SJSA1 (cell line): ENCODE measurements at regions not wholly inside any gene's neighbourhood (a gene's known extent, or its start where the extent isn't known, plus 50 kb on each side); places are given as distances from the start of the nearest gene placed in this dataset.
"Not testable (repeated sequence)": the region's sequence is repeated elsewhere in the genome, so short reads cannot be mapped to it uniquely, and the experiment has no call there.

Experiments used
- DNase-seq, 2 experiments: peaks; one replicate each; pipeline ENCODE4 v3.0.0-alpha.2; 2015 to 2020; ENCODE audit warnings: low spot score in 2 of 2, low read depth in 1 of 2
- H3K27ac ChIP-seq: fragments of 250-450 bp; sonication (Bioruptor Pico); 2 replicates; pipeline ENCODE4 v1.5.1; 2020; ENCODE audit warnings: mild to moderate bottlenecking, moderate library complexity
- H3K27me3 ChIP-seq: fragments of 250-450 bp; sonication (Bioruptor Pico); replicated peaks from 2 replicates; pipeline ENCODE4 v1.5.1; 2020; ENCODE audit warnings: mild to moderate bottlenecking, moderate library complexity
- H3K36me3 ChIP-seq: fragments of 250-450 bp; sonication (Bioruptor Pico); 2 replicates; pipeline ENCODE4 v1.5.1; 2020; ENCODE audit warnings: mild to moderate bottlenecking
- H3K4me1 ChIP-seq: fragments of 250-450 bp; sonication (Bioruptor Pico); replicated peaks from 2 replicates; pipeline ENCODE4 v1.6.1; 2021; ENCODE audit warnings: mild to moderate bottlenecking
- H3K4me3 ChIP-seq: fragments of 250-450 bp; sonication (Bioruptor Pico); 2 replicates; pipeline ENCODE4 v1.5.1; 2020; ENCODE audit warnings: mild to moderate bottlenecking
- H3K9me3 ChIP-seq: fragments of 250-450 bp; sonication (Bioruptor Pico); replicated peaks from 2 replicates; pipeline ENCODE4 v1.5.1; 2020; ENCODE audit warnings: mild to moderate bottlenecking

DNA sequence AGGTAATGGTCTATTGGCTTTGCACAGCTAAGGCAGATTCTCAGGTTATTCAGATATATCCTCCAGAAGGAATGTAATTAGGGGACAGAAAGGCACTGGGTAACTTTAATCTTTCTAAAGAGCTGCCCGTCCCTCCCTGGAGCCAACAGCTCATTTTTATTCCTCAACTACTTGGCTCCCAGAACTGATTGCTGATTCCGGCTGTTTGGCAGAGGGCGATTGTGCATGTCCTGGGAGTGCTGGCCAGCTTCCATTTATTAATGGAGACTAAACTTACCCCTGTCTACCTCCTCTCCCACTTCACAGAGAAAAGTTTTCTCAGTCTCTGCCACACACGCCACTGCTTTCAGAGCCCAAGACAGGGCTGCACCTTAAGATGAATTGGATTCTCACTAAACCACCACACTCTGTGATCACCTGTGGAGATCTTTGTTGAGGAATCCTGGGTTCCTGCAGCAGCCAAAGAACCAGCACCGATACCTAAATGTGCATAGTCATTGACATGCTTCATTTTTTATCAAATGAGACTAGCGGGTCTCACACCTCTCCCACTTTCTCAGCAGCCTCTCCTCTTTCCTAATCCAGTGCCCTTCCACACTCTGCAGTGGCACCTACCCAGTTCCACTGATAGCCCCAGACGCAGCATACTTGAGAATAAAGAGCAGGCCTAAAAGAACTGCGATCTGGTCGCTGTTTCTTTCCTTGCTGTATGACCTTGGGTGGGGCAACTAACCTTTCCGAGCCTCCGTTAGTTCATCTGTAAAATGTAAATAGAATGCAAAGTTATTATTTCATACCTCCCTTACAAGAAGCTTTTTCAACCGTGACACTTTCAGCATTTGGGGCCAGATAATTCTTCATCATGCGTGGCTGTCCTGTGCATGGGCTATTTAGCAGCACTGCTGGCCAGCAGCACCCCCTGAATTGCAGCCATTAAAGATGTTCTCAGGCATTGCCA lies 648.7 kb downstream of the UQCRFS1 start:
- Histone ChIP-seq H3K27ac (no peak overlapping the region), H3K4me3 (no peak overlapping the region), H3K27me3 (no peaks in the 10 kb centered on the region), H3K36me3 (no peaks in the 10 kb centered on the region), H3K9me3 (0 out of 2 replicates have a peak, but pooled peaks cover 6% of the 10 kb centered on the region), H3K4me1 (no peaks in the 10 kb centered on the region)
- no peak for DNase-seq

- Histone ChIP-seq H3K27ac (no peak overlapping the region), H3K4me1 (no peaks in the 10 kb centered on the region), H3K9me3 (no peaks in the 10 kb centered on the region; the same call in 1 of the 2 replicates), H3K27me3 (no peaks in the 10 kb centered on the region), H3K36me3 (no peaks in the 10 kb centered on the region), H3K4me3 (no peak overlapping the region)
- DNase-seq = no peak
Measured at GRCh38 chr19:28560786-28561185, 652.2 kb downstream of the UQCRFS1 start.

DNA sequence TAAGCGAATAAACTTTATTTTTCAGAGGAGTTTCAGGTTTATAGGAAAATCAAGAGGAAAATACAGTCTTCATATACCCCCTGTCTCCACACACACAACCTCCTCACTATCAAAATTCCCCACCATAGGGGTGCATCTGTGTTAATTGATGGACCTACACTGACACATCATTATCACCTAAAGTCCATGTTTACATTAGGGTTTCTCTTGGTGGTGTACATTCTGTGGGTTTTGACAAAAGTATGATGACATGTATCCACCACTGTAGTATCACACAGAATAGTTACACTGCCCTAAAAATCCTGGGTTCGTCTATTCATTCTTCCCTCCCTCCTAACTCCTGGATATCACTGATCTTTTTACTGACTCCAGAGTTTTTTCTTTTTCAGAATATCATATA lies 654.2 kb downstream of the UQCRFS1 start:
- no peak for DNase-seq
- Histone ChIP-seq H3K36me3 (no peaks in the 10 kb centered on the region), H3K27me3 (no peaks in the 10 kb centered on the region), H3K27ac (no peak overlapping the region), H3K4me1 (no peaks in the 10 kb centered on the region), H3K9me3 (no peaks in the 10 kb centered on the region; the same call in 1 of the 2 replicates), H3K4me3 (no peak overlapping the region)

GRCh38 chr19:28556371-28556770 lies 656.6 kb downstream of the UQCRFS1 start:
- no peak overlapping the region for H3K4me3 ChIP-seq
- H3K4me1 ChIP-seq = no peaks in the 10 kb centered on the region
- no peaks in the 10 kb centered on the region for H3K27me3 ChIP-seq
- H3K27ac ChIP-seq = no peak overlapping the region
- no peak for DNase-seq
- H3K9me3 ChIP-seq = no peaks in the 10 kb centered on the region; the same call in 1 of the 2 replicates
- no peaks in the 10 kb centered on the region for H3K36me3 ChIP-seq

DNA sequence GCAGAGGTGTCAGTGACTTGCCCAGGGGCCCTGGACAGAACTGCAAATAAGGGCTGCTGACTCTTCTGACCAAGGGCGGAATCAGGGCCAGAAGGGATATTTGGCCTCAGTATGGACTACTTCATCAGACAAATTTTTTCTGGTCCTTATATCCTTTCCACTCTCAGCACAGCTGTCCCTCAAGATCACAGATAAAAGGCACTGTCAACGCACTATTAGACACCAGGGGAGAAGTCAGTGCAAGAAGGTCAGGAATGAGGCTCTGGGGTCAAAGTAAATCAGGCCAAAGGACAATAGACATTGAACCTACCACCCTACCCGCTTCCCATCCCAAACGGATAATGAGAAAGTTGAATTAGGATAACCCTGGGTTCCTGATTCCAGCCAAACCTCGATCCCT lies 657.6 kb downstream of the UQCRFS1 start:
- no peak for DNase-seq
- H3K9me3 ChIP-seq = no peaks in the 10 kb centered on the region; the same call in 1 of the 2 replicates
- no peaks in the 10 kb centered on the region for H3K36me3 ChIP-seq

GRCh38 chr19:28554321-28555091 lies 658.4 kb downstream of the UQCRFS1 start:
- Histone ChIP-seq H3K36me3 (no peaks in the 10 kb centered on the region), H3K4me1 (no peaks in the 10 kb centered on the region), H3K27me3 (no peaks in the 10 kb centered on the region), H3K9me3 (no peaks in the 10 kb centered on the region; the same call in 1 of the 2 replicates), H3K27ac (no peak overlapping the region), H3K4me3 (no peak overlapping the region)
- no peak for DNase-seq

More for the DNA sequence above, 657.6 kb downstream of the UQCRFS1 start:
- Histone ChIP-seq H3K4me1 (no peaks in the 10 kb centered on the region), H3K4me3 (no peak overlapping the region), H3K27me3 (no peaks in the 10 kb centered on the region), H3K27ac (no peak overlapping the region)

GRCh38 chr19:28553764-28554163 lies 659.2 kb downstream of the UQCRFS1 start:
- no peak for DNase-seq
- Histone ChIP-seq H3K4me1 (no peaks in the 10 kb centered on the region), H3K9me3 (no peaks in the 10 kb centered on the region; the same call in 1 of the 2 replicates), H3K4me3 (no peak overlapping the region), H3K27ac (no peak overlapping the region), H3K36me3 (no peaks in the 10 kb centered on the region), H3K27me3 (no peaks in the 10 kb centered on the region)

- Histone ChIP-seq H3K27me3 (no peaks in the 10 kb centered on the region), H3K4me1 (no peaks in the 10 kb centered on the region), H3K9me3 (no peaks in the 10 kb centered on the region; the same call in 1 of the 2 replicates), H3K27ac (no peak overlapping the region), H3K36me3 (no peaks in the 10 kb centered on the region), H3K4me3 (no peak overlapping the region)
- no peak for DNase-seq
Measured at GRCh38 chr19:28553005-28553404, 659.9 kb downstream of the UQCRFS1 start.

DNA sequence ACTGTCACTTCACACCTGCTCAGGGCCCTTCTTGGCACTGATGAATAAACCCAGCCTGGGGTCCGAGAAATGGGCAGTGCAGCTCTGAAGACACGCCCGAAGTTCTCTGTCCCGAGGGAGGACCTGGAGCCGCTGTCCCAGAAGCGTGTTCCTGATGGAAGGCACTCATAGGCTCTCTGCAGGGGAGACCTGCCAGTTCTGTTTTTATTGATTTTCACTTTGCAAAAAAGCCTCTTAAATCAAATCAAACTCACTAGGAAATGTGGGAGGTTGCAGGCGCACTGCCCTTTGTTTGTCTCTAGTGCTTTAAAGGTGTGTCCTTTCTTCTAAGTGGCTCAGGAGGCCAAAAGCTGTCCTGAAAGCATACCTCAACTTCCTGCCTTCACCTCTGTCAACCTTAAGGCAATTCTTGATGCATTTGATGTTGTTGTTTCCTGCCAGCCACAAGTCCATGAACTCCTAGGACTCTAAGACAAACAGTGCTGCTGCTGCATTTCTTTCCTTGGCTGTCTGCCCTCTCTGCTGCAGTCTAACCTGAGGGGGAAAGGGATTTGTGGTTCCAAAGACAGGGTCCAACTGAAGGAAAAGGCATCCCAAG lies 663.2 kb downstream of the UQCRFS1 start:
- Histone ChIP-seq H3K27ac (no peak overlapping the region), H3K27me3 (no peaks in the 10 kb centered on the region), H3K9me3 (no peaks in the 10 kb centered on the region), H3K4me1 (no peaks in the 10 kb centered on the region), H3K36me3 (no peaks in the 10 kb centered on the region), H3K4me3 (no peak overlapping the region)
- DNase-seq = no peak

DNA sequence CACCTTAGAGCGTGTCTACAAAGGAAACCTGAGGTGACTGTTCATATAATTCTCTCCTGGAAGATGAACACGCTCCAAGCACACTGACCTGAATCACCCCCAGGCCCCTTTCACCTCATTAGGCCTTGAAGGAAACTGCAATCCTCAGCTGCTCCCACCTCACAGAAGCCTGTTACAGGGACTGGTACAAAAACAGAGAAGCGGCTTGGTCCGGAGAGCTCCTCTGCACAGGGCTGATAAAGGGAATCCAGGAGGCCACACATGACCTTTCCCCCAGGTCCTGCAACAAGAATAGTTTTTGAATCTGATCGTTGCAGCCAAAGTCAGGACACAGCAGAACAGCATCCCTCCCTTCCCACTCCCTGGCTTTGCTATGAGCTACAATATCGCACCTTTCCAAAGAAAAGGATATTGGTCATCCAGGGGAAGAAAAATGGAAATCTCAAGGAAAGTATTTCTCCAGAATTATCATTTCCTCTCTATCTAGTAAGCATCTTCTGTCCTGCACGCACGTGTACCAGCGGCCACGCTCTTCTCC lies 666.7 kb downstream of the UQCRFS1 start:
- H3K36me3 ChIP-seq = no peaks in the 10 kb centered on the region
- H3K4me3 ChIP-seq = no peak overlapping the region
- no peaks in the 10 kb centered on the region for H3K27me3 ChIP-seq
- no peak for DNase-seq
- no peaks in the 10 kb centered on the region for H3K4me1 ChIP-seq
- H3K9me3 ChIP-seq = no peaks in the 10 kb centered on the region
- no peak overlapping the region for H3K27ac ChIP-seq

- DNase-seq, H3K36me3 ChIP-seq, H3K27me3 ChIP-seq, H3K4me1 ChIP-seq, H3K27ac ChIP-seq, H3K4me3 ChIP-seq, H3K9me3 ChIP-seq: not testable (repeated sequence)
Measured at GRCh38 chr19:28545397-28545796, 667.6 kb downstream of the UQCRFS1 start.

DNA sequence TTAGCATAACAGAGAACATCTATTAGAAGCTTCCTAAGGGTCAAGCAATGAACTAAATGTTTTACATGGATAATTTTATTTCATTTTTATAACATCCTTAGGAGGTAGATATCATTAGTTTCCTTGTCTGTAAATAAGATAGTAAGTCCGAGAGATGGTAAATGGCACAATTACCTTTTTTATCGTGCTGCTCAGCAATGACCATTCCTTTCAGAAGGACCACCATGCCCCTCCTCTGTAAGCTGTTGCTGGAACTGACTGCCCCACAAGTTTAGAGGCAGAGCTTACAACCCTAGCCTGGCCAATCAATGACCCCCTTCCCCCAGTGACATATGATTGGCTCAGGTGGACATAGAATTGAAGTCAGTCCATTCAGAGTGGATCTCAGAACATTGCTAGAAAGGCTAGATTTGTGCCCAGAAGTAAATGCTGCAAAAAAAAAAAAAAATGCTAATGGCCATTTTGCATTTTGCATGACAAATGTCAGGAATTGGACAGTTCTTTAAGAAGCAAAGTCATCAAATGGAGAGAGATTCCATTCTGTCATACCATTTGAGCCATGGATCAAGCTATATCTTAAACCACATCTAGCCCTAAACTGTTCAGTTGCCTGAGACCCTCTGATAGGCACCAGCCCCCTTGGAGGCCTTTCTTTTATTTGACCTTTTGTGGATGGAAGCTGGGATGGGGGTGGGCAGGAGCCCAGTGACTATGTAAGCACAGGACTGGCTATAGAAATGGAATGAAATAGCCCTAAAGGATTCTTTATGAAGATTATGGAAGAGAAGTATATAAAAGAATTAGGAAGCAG lies 668.3 kb downstream of the UQCRFS1 start:
- Histone ChIP-seq H3K9me3 (no peaks in the 10 kb centered on the region), H3K36me3 (no peaks in the 10 kb centered on the region), H3K27ac (no peak overlapping the region), H3K27me3 (no peaks in the 10 kb centered on the region), H3K4me1 (no peaks in the 10 kb centered on the region), H3K4me3 (no peak overlapping the region)
- DNase-seq = no peak

DNA sequence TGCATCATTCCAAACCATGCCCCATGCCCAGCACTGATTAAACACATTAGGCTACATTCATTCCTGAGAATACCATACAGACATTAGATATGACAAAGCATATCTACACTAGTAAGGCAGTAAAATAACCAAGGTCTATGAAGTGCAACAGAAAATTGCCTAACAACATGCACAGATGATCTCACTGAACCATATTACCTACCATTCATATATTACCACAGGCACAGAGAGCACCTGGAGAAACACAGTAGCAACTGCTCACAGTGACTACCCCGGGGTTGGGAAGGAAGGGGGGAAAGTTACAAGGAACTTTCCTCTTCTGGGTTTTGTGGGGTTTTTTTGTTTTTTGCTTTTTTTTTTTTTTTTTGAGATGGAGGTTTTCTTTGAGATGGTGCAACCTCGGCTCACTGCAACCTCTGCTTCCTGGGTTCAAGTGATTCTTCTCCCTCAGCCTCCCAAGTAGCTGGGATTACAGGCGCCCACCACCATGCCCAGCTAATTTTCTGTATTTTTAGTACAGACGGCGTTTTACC lies 669.6 kb downstream of the UQCRFS1 start:
- no peak overlapping the region for H3K27ac ChIP-seq
- H3K4me3 ChIP-seq = no peak overlapping the region
- no peaks in the 10 kb centered on the region for H3K9me3 ChIP-seq
- no peaks in the 10 kb centered on the region for H3K36me3 ChIP-seq
- no peak for DNase-seq
- no peaks in the 10 kb centered on the region for H3K27me3 ChIP-seq
- H3K4me1 ChIP-seq = no peaks in the 10 kb centered on the region
